Osteocyte (in vitro differentiated cells): ENCODE measurements at regions not wholly inside any gene's neighbourhood (a gene's known extent, or its start where the extent isn't known, plus 50 kb on each side); places are given as distances from the start of the nearest gene placed in this dataset.

Experiments used
- DNase-seq: peaks from one replicate; pipeline ENCODE4 v3.0.0; 2021; ENCODE audit warnings: mixed read lengths; ENCODE audit not compliant: unreplicated experiment; ENCODE audit errors: extremely low spot score
- H3K27ac Mint-ChIP-seq: one replicate; pipeline ENCODE4 v1.8.0; 2021; ENCODE audit warnings: mild to moderate bottlenecking, mixed read lengths; ENCODE audit not compliant: unreplicated experiment
- H3K27me3 Mint-ChIP-seq: one replicate; pipeline ENCODE4 v1.8.0; 2021; ENCODE audit warnings: mixed read lengths; ENCODE audit not compliant: unreplicated experiment
- H3K36me3 Mint-ChIP-seq: one replicate; pipeline ENCODE4 v1.8.0; 2021; ENCODE audit warnings: mixed read lengths; ENCODE audit not compliant: unreplicated experiment
- H3K4me1 Mint-ChIP-seq: one replicate; pipeline ENCODE4 v1.8.0; 2021; ENCODE audit warnings: mixed read lengths; ENCODE audit not compliant: unreplicated experiment
- H3K4me3 Mint-ChIP-seq: one replicate; pipeline ENCODE4 v1.8.0; 2021; ENCODE audit warnings: mild to moderate bottlenecking, moderate library complexity, mixed read lengths; ENCODE audit not compliant: unreplicated experiment
- H3K9me3 Mint-ChIP-seq: one replicate; pipeline ENCODE4 v1.8.0; 2021; ENCODE audit warnings: mixed read lengths; ENCODE audit not compliant: unreplicated experiment
- TF ChIP-seq, protein P1 (sequence below): fragments of 200-600 bp; sonication (generic); IDR thresholded peaks from 2 replicates; pipeline ENCODE4 v1.5.0; 2021; ENCODE audit warnings: antibody characterized with exemption, mild to moderate bottlenecking, moderate library complexity

DNA sequence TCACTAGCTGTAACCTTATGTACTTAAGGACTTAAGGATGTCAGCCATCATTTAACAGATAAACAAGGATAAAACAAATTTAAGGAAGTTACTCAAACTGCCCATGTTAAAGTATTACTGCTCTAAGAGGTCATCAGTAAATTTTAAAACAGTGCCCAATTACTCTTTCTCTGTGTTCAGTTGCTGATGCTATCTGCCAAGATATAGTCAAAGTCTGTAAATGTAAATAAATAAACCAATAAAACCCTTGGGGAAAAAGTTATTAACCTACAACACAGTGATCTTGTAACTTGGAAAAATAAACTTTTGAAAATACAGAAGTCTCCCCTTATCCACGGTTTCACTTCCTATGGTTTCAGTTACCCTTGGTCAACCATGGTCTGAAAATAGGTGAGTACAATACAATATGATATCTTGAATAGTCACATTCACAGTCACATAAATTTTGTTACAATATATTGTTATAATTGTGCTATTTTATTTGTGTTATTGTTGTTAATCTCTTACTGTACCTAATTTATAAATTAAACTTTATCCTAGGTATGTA, 501.8 kb downstream of the LMO4 start:
- Mint-ChIP-seq H3K4me1 (peaks cover 8% of the 10 kb centered on the region), H3K36me3 (no peaks in the 10 kb centered on the region), H3K4me3 (no peak overlapping the region), H3K27me3 (peaks cover 2% of the 10 kb centered on the region), H3K9me3 (no peaks in the 10 kb centered on the region), H3K27ac (no peak overlapping the region)
- no peak for DNase-seq
- TF ChIP-seq, protein P1, sequence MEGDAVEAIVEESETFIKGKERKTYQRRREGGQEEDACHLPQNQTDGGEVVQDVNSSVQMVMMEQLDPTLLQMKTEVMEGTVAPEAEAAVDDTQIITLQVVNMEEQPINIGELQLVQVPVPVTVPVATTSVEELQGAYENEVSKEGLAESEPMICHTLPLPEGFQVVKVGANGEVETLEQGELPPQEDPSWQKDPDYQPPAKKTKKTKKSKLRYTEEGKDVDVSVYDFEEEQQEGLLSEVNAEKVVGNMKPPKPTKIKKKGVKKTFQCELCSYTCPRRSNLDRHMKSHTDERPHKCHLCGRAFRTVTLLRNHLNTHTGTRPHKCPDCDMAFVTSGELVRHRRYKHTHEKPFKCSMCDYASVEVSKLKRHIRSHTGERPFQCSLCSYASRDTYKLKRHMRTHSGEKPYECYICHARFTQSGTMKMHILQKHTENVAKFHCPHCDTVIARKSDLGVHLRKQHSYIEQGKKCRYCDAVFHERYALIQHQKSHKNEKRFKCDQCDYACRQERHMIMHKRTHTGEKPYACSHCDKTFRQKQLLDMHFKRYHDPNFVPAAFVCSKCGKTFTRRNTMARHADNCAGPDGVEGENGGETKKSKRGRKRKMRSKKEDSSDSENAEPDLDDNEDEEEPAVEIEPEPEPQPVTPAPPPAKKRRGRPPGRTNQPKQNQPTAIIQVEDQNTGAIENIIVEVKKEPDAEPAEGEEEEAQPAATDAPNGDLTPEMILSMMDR = no peak

DNA sequence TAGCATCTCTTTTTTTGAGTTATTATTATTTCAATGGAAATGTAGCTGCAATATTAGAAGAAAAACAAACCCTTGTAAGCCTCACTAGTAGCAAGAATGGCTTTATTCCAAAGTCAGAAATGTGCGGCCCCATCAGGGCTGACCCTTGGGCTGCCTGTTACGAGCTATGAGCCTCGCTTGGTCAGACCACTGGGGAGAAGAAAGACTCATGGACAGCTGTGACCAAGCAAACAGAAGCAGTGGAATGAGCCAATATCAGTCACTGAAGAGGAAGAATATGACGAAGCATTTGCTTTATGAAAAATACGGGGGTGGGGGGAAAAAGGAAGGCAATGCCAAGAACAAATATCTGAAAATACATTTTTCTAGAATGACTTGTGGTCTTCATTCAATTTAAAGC, 504.5 kb downstream of the LMO4 start:
- Mint-ChIP-seq H3K4me1 (peaks cover 3% of the 10 kb centered on the region), H3K27ac (no peak overlapping the region), H3K4me3 (no peak overlapping the region), H3K9me3 (no peaks in the 10 kb centered on the region), H3K27me3 (peaks cover 2% of the 10 kb centered on the region), H3K36me3 (no peaks in the 10 kb centered on the region)
- DNase-seq = no peak
- TF ChIP-seq, protein P1 = no peak

DNA sequence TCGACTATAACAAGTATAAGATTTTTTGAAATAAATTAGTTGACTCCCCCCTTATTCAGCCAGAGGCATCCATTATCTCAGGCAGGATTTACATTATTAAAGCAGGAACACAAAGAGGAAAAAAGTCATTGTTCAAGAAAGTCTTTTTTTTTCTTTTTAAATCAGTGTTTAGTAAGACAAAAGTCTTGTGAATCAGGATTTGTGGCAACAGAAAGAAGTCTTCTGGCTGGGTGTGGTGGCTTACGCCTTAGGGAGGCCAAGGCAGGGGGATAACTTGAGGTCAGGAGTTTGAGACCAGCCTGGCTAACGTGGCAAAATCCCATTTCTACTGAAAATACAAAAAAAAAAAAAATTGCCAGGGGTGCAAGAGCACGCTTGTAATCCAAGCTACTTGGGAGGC, 505.5 kb downstream of the LMO4 start:
- Mint-ChIP-seq H3K36me3 (no peaks in the 10 kb centered on the region), H3K27me3 (peaks cover 2% of the 10 kb centered on the region), H3K27ac (no peak overlapping the region), H3K9me3 (no peaks in the 10 kb centered on the region), H3K4me3 (no peak overlapping the region), H3K4me1 (peaks cover 3% of the 10 kb centered on the region)
- TF ChIP-seq, protein P1 = no peak
- no peak for DNase-seq

DNA sequence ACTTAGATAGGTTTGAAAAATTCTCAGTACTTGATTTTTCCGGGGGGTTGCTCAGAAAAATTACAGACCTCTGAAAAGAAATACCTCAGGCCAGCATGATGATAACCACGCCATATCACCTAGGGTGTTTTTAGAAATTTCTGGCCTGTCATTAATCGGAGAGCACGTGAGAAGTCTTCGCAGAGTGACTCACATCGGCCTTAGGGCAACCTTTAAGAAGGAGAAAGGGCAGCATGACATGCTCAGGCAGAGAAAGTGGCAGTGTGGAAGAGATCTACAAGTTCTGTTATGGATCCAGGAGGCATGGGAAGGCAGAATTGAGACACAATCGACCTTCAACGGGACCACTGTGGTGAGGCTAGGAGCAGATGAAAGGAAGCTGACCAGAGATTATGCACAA, 506.3 kb downstream of the LMO4 start:
- Mint-ChIP-seq H3K4me3 (no peak overlapping the region), H3K27me3 (peaks cover 2% of the 10 kb centered on the region), H3K36me3 (no peaks in the 10 kb centered on the region), H3K27ac (no peak overlapping the region), H3K9me3 (no peaks in the 10 kb centered on the region), H3K4me1 (peaks cover 3% of the 10 kb centered on the region)
- DNase-seq = no peak
- TF ChIP-seq, protein P1 = no peak

DNA sequence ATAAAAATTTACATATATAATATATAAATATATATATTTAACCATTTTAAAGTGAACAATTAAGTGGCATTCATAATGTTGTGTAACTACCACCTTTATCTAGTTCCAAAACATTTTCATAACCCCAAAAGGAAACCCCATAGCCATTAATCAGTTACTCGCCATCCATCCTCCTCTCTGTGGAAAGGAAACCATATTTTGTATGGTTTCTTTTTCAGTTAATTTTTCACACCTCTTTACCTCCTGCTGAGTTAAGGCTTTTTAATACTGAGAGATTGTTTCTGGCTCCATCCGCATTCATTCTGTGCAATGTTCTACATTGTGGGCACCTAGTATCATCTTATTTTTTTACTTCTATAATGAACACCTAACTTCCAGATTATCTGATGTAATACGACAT, 512.1 kb downstream of the LMO4 start:
- no peak overlapping the region for H3K4me3 Mint-ChIP-seq
- no peaks in the 10 kb centered on the region for H3K36me3 Mint-ChIP-seq
- no peak overlapping the region for H3K27ac Mint-ChIP-seq
- H3K27me3 Mint-ChIP-seq = no peaks in the 10 kb centered on the region
- H3K9me3 Mint-ChIP-seq = no peaks in the 10 kb centered on the region
- DNase-seq = no peak
- TF ChIP-seq, protein P1 = no peak
- H3K4me1 Mint-ChIP-seq = no peaks in the 10 kb centered on the region
